A549 (cell line): ENCODE measurements at regions not wholly inside any gene's neighbourhood (a gene's known extent, or its start where the extent isn't known, plus 50 kb on each side); places are given as distances from the start of the nearest gene placed in this dataset.

Experiments
- ATAC-seq, 2 experiments: fragments of 200-7000 bp in 1 of 2; fragments of >200 bp in 1 of 2; cut with Nextera tagmentation in 1 of 2; cut with Tn5 transposase in 1 of 2; 3 replicates each; pipeline versions ENCODE4 v1.8.0 to v1.9.1; 2018 to 2020; ENCODE audit warnings: mild to moderate bottlenecking in 1 of 2, moderate library complexity in 1 of 2
- CTCF ChIA-PET: fragments of 300-600 bp; sonication (Branson Sonifier 250); formaldehyde crosslinking; extraction: SDS; loops from one replicate; lab custom pipeline; 2021; ENCODE audit warnings: antibody characterized with exemption, inconsistent platforms; lab: Yijun Ruan, JAX
- POLR2A ChIA-PET: fragments of 350-600 bp; formaldehyde crosslinking; extraction: SDS; loops from one replicate; lab custom pipeline; 2021; ENCODE audit warnings: antibody characterized with exemption, inconsistent platforms; lab: Yijun Ruan, JAX
- DNase-seq, 2 experiments: peaks; one replicate each; pipeline versions ENCODE4 v3.0.0 to v3.0.0-alpha.2; 2011 to 2016; ENCODE audit warnings: low read depth in 1 of 2, low spot score in 1 of 2
- FAIRE-seq: peaks from 2 replicates; lab custom pipeline; 2011; peaks lifted over from hg19 to GRCh38; lab: Jason Lieb, UNC
- H3K27ac ChIP-seq, 2 experiments: fragments of >200 bp; sonication (Bioruptor Twin); formaldehyde crosslinking; 3 replicates each; pipeline ENCODE4 v1.5.1; 2016 to 2017
- H3K4me1 ChIP-seq: fragments of >200 bp; sonication (Bioruptor Twin); formaldehyde crosslinking; 3 replicates; pipeline ENCODE4 v1.6.1; 2016
- H3K4me2 ChIP-seq: fragments of >200 bp; sonication (Bioruptor Twin); formaldehyde crosslinking; 3 replicates; pipeline ENCODE4 v1.6.1; 2016
- H3K4me3 ChIP-seq: fragments of >200 bp; sonication (Bioruptor Twin); formaldehyde crosslinking; 3 replicates; pipeline ENCODE4 v1.5.1; 2016
- H3K9me3 ChIP-seq: fragments of >200 bp; sonication (Bioruptor Twin); formaldehyde crosslinking; 3 replicates; pipeline ENCODE4 v1.6.1; 2016
- CBX8 ChIP-seq: fragments of 200-600 bp; sonication (generic); IDR thresholded peaks from 2 replicates; pipeline ENCODE4 v1.6.1; 2016
- EHMT2 ChIP-seq: fragments of 200-600 bp; sonication (generic); IDR thresholded peaks from 2 replicates; pipeline ENCODE4 v1.6.1; 2016; ENCODE audit warnings: antibody characterized with exemption, low read depth, mild to moderate bottlenecking, moderate library complexity
- FOSB ChIP-seq: fragments of 250-450 bp; sonication (Bioruptor Pico); IDR thresholded peaks from 2 replicates; pipeline ENCODE4 v1.5.0; 2020; ENCODE audit warnings: mild to moderate bottlenecking, moderate library complexity
- FOSL2 ChIP-seq, 2 experiments: fragments of 450-650 bp in 1 of 2; fragments of >200 bp in 1 of 2; sonication (Bioruptor Twin) in 1 of 2; formaldehyde crosslinking; IDR thresholded peaks; 2 replicates each; pipeline versions ENCODE4 v1.5.0 to v1.6.1; 2016 to 2020; ENCODE audit warnings: mild to moderate bottlenecking in 1 of 2, moderate library complexity in 1 of 2
- GATA3 ChIP-seq: IDR thresholded peaks from 2 replicates; pipeline ENCODE4 v1.6.1; 2012; ENCODE audit warnings: borderline replicate concordance
- HDAC2 ChIP-seq: fragments of 200-600 bp; sonication (generic); IDR thresholded peaks from 2 replicates; pipeline ENCODE4 v1.6.1; 2016
- HEYL ChIP-seq: fragments of 250-450 bp; sonication (Bioruptor Pico); IDR thresholded peaks from 2 replicates; pipeline ENCODE4 v1.8.0; 2021; ENCODE audit warnings: mild to moderate bottlenecking, moderate library complexity
- HOXA7 ChIP-seq: fragments of 250-450 bp; sonication (Bioruptor Pico); IDR thresholded peaks from 2 replicates; pipeline ENCODE4 v1.5.0; 2020; ENCODE audit warnings: mild to moderate bottlenecking, moderate library complexity
- KDM5A ChIP-seq: fragments of 200-600 bp; sonication (generic); IDR thresholded peaks from 2 replicates; pipeline ENCODE4 v1.6.1; 2016; ENCODE audit warnings: antibody characterized with exemption, mild to moderate bottlenecking
- MAFK ChIP-seq: fragments of 450-650 bp; IDR thresholded peaks from 2 replicates; pipeline ENCODE4 v1.6.1; 2014; ENCODE audit not compliant: partially characterized antibody
- MAZ ChIP-seq: fragments of 150-350 bp; IDR thresholded peaks from 2 replicates; pipeline ENCODE4 v1.6.1; 2014; ENCODE audit warnings: antibody characterized with exemption, low read depth, low read length, borderline replicate concordance
- PHF8 ChIP-seq: fragments of 200-600 bp; sonication (generic); IDR thresholded peaks from 2 replicates; pipeline ENCODE4 v1.6.1; 2016; ENCODE audit warnings: low read depth, mild to moderate bottlenecking, antibody characterized with exemption, moderate library complexity, borderline replicate concordance
- POLR2AphosphoS2 ChIP-seq: conservative IDR thresholded peaks from 2 replicates; pipeline ENCODE4 v1.6.1; 2012; ENCODE audit warnings: low read length, improper control_type of control experiment, inconsistent platforms
- RAD21 ChIP-seq, 2 experiments: fragments of >200 bp in 1 of 2; sonication (Bioruptor Twin) in 1 of 2; formaldehyde crosslinking in 1 of 2; IDR thresholded peaks in 1 of 2; conservative IDR thresholded peaks in 1 of 2; 2 replicates in 1 of 2; 3 replicates in 1 of 2; pipeline ENCODE4 v1.6.1; 2012 to 2018; ENCODE audit warnings: inconsistent platforms in 1 of 2
- RARB ChIP-seq: fragments of 250-450 bp; sonication (Bioruptor Pico); IDR thresholded peaks from 2 replicates; pipeline ENCODE4 v1.8.0; 2021; ENCODE audit warnings: mild to moderate bottlenecking, moderate library complexity
- RCOR1 ChIP-seq: fragments of 150-350 bp; IDR thresholded peaks from 2 replicates; pipeline ENCODE4 v1.6.1; 2014; ENCODE audit warnings: antibody characterized with exemption, low read length, low read depth
- SMC3 ChIP-seq: fragments of >200 bp; sonication (Bioruptor Twin); formaldehyde crosslinking; IDR thresholded peaks from 3 replicates; pipeline ENCODE4 v1.6.1; 2018; ENCODE audit warnings: inconsistent platforms
- ZNF302 ChIP-seq: fragments of 250-450 bp; sonication (Bioruptor Pico); IDR thresholded peaks from 2 replicates; pipeline ENCODE4 v1.9.0; 2021; ENCODE audit warnings: inconsistent platforms, mild to moderate bottlenecking, moderate library complexity
- ZSCAN20 ChIP-seq: fragments of 250-450 bp; sonication (Bioruptor Pico); IDR thresholded peaks from 2 replicates; pipeline ENCODE4 v1.8.0; 2022; ENCODE audit warnings: mild to moderate bottlenecking, moderate library complexity
- WGBS: methylation state at CpG from one replicate; pipeline ENCODE4 v1.1.6; 2017; ENCODE audit errors: missing lambda C conversion rate; 5-methylcytosine and 5-hydroxymethylcytosine counted together
- TF ChIP-seq, protein P1 (sequence below): fragments of 250-450 bp; sonication (Bioruptor Pico); IDR thresholded peaks from 2 replicates; pipeline ENCODE4 v1.5.0; 2020; ENCODE audit warnings: low read depth, mild to moderate bottlenecking, moderate library complexity
- TF ChIP-seq, protein P2 (sequence below): fragments of 200-600 bp; sonication (generic); IDR thresholded peaks from 2 replicates; pipeline ENCODE4 v1.6.1; 2016; ENCODE audit warnings: antibody characterized with exemption, mild to moderate bottlenecking, moderate library complexity
- TF ChIP-seq, protein P3 (sequence below): fragments of 250-450 bp; sonication (Bioruptor Pico); IDR thresholded peaks from 2 replicates; pipeline ENCODE4 v1.5.0; 2021; ENCODE audit warnings: mild to moderate bottlenecking, moderate library complexity, borderline replicate concordance

DNA sequence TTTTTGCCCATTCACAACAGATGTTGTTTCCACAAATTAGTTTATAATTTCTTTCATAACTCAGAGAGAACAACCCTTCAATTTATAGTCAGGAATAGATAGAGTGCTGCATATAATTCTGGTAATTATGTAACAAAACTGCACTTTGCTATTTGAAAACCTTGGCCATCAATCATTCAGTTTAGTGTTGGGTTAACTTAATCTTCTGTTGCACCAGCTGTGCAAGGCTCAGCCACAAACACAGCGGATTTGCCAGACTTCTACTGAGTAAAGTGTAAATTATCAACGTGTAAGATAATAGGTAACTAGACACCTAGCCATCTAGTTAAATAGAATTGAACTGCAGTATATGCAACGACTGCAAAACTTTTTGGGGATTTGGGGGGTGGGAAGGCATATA lies 1064.3 kb upstream of the EPHA6 start:
- Histone ChIP-seq H3K4me2 (no peak overlapping the region), H3K9me3 (no peaks in the 10 kb centered on the region), H3K4me3 (no peak overlapping the region), H3K27ac (no peak overlapping the region), H3K4me1 (no peaks in the 10 kb centered on the region)
- ATAC-seq (no peak), DNase-seq (no peak), FAIRE-seq (no peak)
- CTCF ChIA-PET: no interaction called here
- 8% methylated on average over 3 of the region's 3 CpGs for WGBS
- POLR2A ChIA-PET: no interaction called here
- TF ChIP-seq POLR2AphosphoS2 (no peak), PHF8 (no peak), GATA3 (no peak), EHMT2 (no peak), MAFK (no peak), RARB (CRISPR knock-in tag) (no peak), ZSCAN20 (no peak), FOSL2 (IDR thresholded peaks at IDR 0.05) (no peak), FOSL2 (CRISPR knock-in tag; IDR thresholded peaks at IDR 0.05) (no peak), HDAC2 (no peak), HOXA7 (CRISPR knock-in tag) (no peak), SMC3 (no peak), ZNF302 (CRISPR knock-in tag) (no peak), KDM5A (no peak), CBX8 (no peak), MAZ (no peak)
- TF ChIP-seq, protein P1, sequence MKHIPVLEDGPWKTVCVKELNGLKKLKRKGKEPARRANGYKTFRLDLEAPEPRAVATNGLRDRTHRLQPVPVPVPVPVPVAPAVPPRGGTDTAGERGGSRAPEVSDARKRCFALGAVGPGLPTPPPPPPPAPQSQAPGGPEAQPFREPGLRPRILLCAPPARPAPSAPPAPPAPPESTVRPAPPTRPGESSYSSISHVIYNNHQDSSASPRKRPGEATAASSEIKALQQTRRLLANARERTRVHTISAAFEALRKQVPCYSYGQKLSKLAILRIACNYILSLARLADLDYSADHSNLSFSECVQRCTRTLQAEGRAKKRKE (CRISPR knock-in tag): no peak
- TF ChIP-seq, protein P2, sequence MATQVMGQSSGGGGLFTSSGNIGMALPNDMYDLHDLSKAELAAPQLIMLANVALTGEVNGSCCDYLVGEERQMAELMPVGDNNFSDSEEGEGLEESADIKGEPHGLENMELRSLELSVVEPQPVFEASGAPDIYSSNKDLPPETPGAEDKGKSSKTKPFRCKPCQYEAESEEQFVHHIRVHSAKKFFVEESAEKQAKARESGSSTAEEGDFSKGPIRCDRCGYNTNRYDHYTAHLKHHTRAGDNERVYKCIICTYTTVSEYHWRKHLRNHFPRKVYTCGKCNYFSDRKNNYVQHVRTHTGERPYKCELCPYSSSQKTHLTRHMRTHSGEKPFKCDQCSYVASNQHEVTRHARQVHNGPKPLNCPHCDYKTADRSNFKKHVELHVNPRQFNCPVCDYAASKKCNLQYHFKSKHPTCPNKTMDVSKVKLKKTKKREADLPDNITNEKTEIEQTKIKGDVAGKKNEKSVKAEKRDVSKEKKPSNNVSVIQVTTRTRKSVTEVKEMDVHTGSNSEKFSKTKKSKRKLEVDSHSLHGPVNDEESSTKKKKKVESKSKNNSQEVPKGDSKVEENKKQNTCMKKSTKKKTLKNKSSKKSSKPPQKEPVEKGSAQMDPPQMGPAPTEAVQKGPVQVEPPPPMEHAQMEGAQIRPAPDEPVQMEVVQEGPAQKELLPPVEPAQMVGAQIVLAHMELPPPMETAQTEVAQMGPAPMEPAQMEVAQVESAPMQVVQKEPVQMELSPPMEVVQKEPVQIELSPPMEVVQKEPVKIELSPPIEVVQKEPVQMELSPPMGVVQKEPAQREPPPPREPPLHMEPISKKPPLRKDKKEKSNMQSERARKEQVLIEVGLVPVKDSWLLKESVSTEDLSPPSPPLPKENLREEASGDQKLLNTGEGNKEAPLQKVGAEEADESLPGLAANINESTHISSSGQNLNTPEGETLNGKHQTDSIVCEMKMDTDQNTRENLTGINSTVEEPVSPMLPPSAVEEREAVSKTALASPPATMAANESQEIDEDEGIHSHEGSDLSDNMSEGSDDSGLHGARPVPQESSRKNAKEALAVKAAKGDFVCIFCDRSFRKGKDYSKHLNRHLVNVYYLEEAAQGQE: no peak
- TF ChIP-seq, protein P3, sequence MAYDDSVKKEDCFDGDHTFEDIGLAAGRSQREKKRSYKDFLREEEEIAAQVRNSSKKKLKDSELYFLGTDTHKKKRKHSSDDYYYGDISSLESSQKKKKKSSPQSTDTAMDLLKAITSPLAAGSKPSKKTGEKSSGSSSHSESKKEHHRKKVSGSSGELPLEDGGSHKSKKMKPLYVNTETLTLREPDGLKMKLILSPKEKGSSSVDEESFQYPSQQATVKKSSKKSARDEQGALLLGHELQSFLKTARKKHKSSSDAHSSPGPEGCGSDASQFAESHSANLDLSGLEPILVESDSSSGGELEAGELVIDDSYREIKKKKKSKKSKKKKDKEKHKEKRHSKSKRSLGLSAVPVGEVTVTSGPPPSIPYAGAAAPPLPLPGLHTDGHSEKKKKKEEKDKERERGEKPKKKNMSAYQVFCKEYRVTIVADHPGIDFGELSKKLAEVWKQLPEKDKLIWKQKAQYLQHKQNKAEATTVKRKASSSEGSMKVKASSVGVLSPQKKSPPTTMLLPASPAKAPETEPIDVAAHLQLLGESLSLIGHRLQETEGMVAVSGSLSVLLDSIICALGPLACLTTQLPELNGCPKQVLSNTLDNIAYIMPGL (CRISPR knock-in tag): no peak

DNA sequence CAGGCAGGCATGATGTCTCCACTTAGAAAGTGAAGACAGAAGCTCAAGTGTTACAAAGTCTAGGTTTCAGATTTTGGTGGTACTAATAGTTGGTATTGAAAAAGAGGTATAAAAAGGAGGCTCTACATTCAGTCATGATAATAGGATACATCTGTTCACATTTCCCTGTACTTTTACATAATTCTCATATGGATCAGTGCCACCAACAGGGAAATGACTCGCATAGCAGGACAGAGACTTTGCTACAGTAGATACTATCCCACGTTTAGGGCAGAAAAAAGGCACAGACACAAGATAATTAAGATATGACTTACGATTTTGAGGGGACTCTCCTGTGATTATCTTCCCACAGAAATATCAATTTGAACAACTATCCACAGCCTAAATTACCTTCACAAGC lies 1062.9 kb upstream of the EPHA6 start:
- H3K9me3 ChIP-seq: no peaks in the 10 kb centered on the region
- TF ChIP-seq HEYL (CRISPR knock-in tag): no peak
- no peak for TF ChIP-seq RAD21 (conservative IDR thresholded peaks at IDR 0.05 in 1 of 2, IDR thresholded peaks at IDR 0.05 in 1 of 2)
- no peak for TF ChIP-seq FOSB (CRISPR knock-in tag)
- no peak for TF ChIP-seq HDAC2
- TF ChIP-seq MAFK: no peak
- no peak for TF ChIP-seq RCOR1
- TF ChIP-seq, protein P2: no peak
- no peak overlapping the region for H3K27ac ChIP-seq
- H3K4me2 ChIP-seq: no peak overlapping the region
- ChIA-PET CTCF (no interaction called here), POLR2A (no interaction called here)
- 12% methylated on average over 3 of the region's 3 CpGs for WGBS
- ATAC-seq (no peak), FAIRE-seq (no peak), DNase-seq (no peak)
- H3K4me3 ChIP-seq: no peak overlapping the region
- no peaks in the 10 kb centered on the region for H3K4me1 ChIP-seq
